K562 (cell line): ENCODE measurements at regions not wholly inside any gene's neighbourhood (a gene's known extent, or its start where the extent isn't known, plus 50 kb on each side); places are given as distances from the start of the nearest gene placed in this dataset.

Source experiments
- EP400 ChIP-seq: fragments of 450-650 bp; IDR thresholded peaks from 2 replicates; pipeline ENCODE4 v1.6.1; 2017; ENCODE audit warnings: antibody characterized with exemption, mild to moderate bottlenecking, moderate library complexity
- MCM5 ChIP-seq: fragments of 450-650 bp; IDR thresholded peaks from 2 replicates; pipeline ENCODE4 v1.6.1; 2016; ENCODE audit warnings: low read depth
- NFIC ChIP-seq: fragments of 450-650 bp; IDR thresholded peaks from 2 replicates; pipeline ENCODE4 v1.6.1; 2017; ENCODE audit warnings: mild to moderate bottlenecking, inconsistent platforms
- NFIX ChIP-seq: fragments of 250-450 bp; sonication (Bioruptor Pico); IDR thresholded peaks from 2 replicates; pipeline ENCODE4 v1.4.0; 2020; ENCODE audit warnings: low read depth, mild to moderate bottlenecking, moderate library complexity
- ZNF764 ChIP-seq: fragments of 250-450 bp; sonication (Bioruptor Pico); IDR thresholded peaks from 2 replicates; pipeline ENCODE4 v1.4.0; 2020; ENCODE audit warnings: low read depth, mild to moderate bottlenecking, moderate library complexity
- TF ChIP-seq, protein P1 (sequence below): sonication (generic); formaldehyde crosslinking; IDR thresholded peaks from 2 replicates; pipeline ENCODE4 v1.8.0; 2022; ENCODE audit warnings: missing genetic modification reagents, mild to moderate bottlenecking, borderline replicate concordance
- TF ChIP-seq, protein P2 (sequence below), 2 experiments: fragments of 450-650 bp; IDR thresholded peaks; 2 replicates each; pipeline ENCODE4 v1.6.1; 2018; ENCODE audit warnings: mild to moderate bottlenecking in 2 of 2, low read depth in 1 of 2; ENCODE audit not compliant: partially characterized antibody in 2 of 2
- TF ChIP-seq, protein P3 (sequence below), 2 experiments: fragments of 450-650 bp; conservative IDR thresholded peaks; 2 replicates each; pipeline ENCODE4 v1.6.1; 2017; ENCODE audit warnings: mild to moderate bottlenecking in 2 of 2, moderate library complexity in 2 of 2

DNA sequence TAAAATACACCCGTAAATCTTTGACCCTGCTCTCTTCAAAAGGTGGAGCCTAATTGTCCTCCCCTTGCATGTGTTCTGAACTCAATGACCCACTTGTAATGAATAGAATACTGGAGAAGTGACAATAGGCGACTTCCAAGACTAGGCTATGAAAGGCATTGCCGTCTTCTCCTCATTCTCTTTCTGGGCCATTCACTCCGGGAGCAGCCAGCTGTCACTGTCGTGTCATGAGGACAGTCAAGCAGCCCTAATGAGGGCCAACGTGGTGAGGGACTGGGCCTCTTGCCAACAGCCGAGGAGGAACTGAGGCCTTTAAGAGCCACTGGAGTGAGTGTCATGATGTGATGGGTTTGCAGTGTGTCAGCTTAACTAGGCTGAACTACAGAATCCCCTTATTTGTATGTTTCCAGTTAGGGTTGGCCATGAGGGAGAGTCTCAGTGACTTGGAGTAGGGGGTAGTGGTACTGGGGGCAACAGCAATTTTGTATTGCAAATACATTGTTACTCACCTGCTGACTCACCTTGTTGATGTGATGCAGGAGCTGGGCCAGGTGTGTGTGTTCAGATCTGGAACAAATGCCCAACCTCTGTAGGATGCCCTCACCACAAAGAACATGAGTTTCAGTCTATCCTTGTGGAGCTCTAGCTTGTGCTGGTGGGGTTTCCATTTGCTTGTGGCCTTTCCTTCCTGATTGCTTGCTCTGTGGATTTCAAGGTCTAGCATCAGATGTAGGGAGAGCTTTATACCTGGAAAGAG, 188.5 kb upstream of the PROK2 start (continued):
- TF ChIP-seq, protein P1, sequence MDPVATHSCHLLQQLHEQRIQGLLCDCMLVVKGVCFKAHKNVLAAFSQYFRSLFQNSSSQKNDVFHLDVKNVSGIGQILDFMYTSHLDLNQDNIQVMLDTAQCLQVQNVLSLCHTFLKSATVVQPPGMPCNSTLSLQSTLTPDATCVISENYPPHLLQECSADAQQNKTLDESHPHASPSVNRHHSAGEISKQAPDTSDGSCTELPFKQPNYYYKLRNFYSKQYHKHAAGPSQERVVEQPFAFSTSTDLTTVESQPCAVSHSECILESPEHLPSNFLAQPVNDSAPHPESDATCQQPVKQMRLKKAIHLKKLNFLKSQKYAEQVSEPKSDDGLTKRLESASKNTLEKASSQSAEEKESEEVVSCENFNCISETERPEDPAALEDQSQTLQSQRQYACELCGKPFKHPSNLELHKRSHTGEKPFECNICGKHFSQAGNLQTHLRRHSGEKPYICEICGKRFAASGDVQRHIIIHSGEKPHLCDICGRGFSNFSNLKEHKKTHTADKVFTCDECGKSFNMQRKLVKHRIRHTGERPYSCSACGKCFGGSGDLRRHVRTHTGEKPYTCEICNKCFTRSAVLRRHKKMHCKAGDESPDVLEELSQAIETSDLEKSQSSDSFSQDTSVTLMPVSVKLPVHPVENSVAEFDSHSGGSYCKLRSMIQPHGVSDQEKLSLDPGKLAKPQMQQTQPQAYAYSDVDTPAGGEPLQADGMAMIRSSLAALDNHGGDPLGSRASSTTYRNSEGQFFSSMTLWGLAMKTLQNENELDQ (CRISPR knock-in tag): no peak
- TF ChIP-seq, protein P2, sequence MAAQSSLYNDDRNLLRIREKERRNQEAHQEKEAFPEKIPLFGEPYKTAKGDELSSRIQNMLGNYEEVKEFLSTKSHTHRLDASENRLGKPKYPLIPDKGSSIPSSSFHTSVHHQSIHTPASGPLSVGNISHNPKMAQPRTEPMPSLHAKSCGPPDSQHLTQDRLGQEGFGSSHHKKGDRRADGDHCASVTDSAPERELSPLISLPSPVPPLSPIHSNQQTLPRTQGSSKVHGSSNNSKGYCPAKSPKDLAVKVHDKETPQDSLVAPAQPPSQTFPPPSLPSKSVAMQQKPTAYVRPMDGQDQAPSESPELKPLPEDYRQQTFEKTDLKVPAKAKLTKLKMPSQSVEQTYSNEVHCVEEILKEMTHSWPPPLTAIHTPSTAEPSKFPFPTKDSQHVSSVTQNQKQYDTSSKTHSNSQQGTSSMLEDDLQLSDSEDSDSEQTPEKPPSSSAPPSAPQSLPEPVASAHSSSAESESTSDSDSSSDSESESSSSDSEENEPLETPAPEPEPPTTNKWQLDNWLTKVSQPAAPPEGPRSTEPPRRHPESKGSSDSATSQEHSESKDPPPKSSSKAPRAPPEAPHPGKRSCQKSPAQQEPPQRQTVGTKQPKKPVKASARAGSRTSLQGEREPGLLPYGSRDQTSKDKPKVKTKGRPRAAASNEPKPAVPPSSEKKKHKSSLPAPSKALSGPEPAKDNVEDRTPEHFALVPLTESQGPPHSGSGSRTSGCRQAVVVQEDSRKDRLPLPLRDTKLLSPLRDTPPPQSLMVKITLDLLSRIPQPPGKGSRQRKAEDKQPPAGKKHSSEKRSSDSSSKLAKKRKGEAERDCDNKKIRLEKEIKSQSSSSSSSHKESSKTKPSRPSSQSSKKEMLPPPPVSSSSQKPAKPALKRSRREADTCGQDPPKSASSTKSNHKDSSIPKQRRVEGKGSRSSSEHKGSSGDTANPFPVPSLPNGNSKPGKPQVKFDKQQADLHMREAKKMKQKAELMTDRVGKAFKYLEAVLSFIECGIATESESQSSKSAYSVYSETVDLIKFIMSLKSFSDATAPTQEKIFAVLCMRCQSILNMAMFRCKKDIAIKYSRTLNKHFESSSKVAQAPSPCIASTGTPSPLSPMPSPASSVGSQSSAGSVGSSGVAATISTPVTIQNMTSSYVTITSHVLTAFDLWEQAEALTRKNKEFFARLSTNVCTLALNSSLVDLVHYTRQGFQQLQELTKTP (IDR thresholded peaks at IDR 0.05; ENCODE audit: low read depth in 1 of 2, partially characterized antibody in 2 of 2): no peak
- TF ChIP-seq NFIC: no peak
- no peak for TF ChIP-seq NFIX
- TF ChIP-seq, protein P3, sequence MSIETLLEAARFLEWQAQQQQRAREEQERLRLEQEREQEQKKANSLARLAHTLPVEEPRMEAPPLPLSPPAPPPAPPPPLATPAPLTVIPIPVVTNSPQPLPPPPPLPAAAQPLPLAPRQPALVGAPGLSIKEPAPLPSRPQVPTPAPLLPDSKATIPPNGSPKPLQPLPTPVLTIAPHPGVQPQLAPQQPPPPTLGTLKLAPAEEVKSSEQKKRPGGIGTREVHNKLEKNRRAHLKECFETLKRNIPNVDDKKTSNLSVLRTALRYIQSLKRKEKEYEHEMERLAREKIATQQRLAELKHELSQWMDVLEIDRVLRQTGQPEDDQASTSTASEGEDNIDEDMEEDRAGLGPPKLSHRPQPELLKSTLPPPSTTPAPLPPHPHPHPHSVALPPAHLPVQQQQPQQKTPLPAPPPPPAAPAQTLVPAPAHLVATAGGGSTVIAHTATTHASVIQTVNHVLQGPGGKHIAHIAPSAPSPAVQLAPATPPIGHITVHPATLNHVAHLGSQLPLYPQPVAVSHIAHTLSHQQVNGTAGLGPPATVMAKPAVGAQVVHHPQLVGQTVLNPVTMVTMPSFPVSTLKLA (conservative IDR thresholded peaks at IDR 0.05): no peak
- TF ChIP-seq MCM5: no peak
- no peak for TF ChIP-seq ZNF764 (CRISPR knock-in tag)
- no peak for TF ChIP-seq EP400
